HepG2 (cell line): ENCODE measurements at regions not wholly inside any gene's neighbourhood (a gene's known extent, or its start where the extent isn't known, plus 50 kb on each side); places are given as distances from the start of the nearest gene placed in this dataset.
"Not testable (repeated sequence)": the region's sequence is repeated elsewhere in the genome, so short reads cannot be mapped to it uniquely, and the experiment has no call there.

Experiments used
- ATAC-seq: fragments of 200-7000 bp; cut with Tn5 transposase; 3 replicates; pipeline ENCODE4 v1.9.1; 2020; ENCODE audit warnings: mild to moderate bottlenecking, moderate library complexity
- BruUV-seq: library from RNA; stranded (reverse); fragments of 400-500 nt; replicated peaks from 2 replicates; lab custom pipeline; 2021; lab: Mats Ljungman, UMichigan
- CTCF ChIA-PET: fragments of 300-600 bp; formaldehyde crosslinking; extraction: SDS; loops from one replicate; lab custom pipeline; 2021; ENCODE audit warnings: low total read pairs, inconsistent platforms, low intra/inter-chr PET ratio; lab: Yijun Ruan, JAX
- POLR2A ChIA-PET: fragments of 350-600 bp; sonication (Branson Sonifier 250); formaldehyde crosslinking; loops from one replicate; lab custom pipeline; 2020; ENCODE audit warnings: antibody characterized with exemption, inconsistent platforms; lab: Yijun Ruan, JAX
- DNase-seq: peaks from one replicate; pipeline ENCODE4 v3.0.0-alpha.2; 2015; ENCODE audit warnings: low spot score
- FAIRE-seq: peaks from 3 replicates; lab custom pipeline; 2011; peaks lifted over from hg19 to GRCh38; lab: Jason Lieb, UNC
- H2AFZ ChIP-seq: one replicate; pipeline ENCODE4 v1.6.1; 2011; ENCODE audit warnings: low read length, inconsistent platforms
- H3K27ac ChIP-seq: fragments of 300-600 bp; 3 replicates; pipeline ENCODE4 v1.8.0; 2011; ENCODE audit warnings: mixed run types, mild to moderate bottlenecking, mixed read lengths, low read length, inconsistent platforms; ENCODE audit not compliant: insufficient read depth; ENCODE audit errors: extremely low read length
- H3K27me3 ChIP-seq, 2 experiments: fragments of 200-600 bp in 1 of 2; 2 replicates in 1 of 2; 3 replicates in 1 of 2; pipeline versions ENCODE4 v1.6.0 to v1.8.0; 2011; ENCODE audit warnings: low read length in 2 of 2, mild to moderate bottlenecking in 2 of 2, moderate library complexity in 2 of 2, inconsistent platforms in 1 of 2; ENCODE audit not compliant: insufficient read depth in 2 of 2, control insufficient read depth in 1 of 2
- H3K36me3 ChIP-seq, 2 experiments: fragments of 200-600 bp in 1 of 2; replicated peaks in 1 of 2; 2 replicates in 1 of 2; 3 replicates in 1 of 2; pipeline versions ENCODE4 v1.5.1 to v1.8.0; 2011; ENCODE audit warnings: low read length in 2 of 2, inconsistent platforms in 1 of 2; ENCODE audit not compliant: insufficient read depth in 2 of 2, control insufficient read depth in 1 of 2
- H3K4me1 ChIP-seq: 2 replicates; pipeline ENCODE4 v1.5.1; 2012; ENCODE audit warnings: low read length, inconsistent platforms; ENCODE audit not compliant: insufficient read depth
- H3K4me2 ChIP-seq: 2 replicates; pipeline ENCODE4 v1.6.0; 2011; ENCODE audit warnings: low read depth, low read length, inconsistent platforms
- H3K4me3 ChIP-seq, 3 experiments: fragments of 200-600 bp in 1 of 3; sonication (generic), shearing (Covaris generic) in 1 of 3; replicated peaks in 1 of 3; 2 replicates each; pipeline ENCODE4 v1.5.1; 2011 to 2016; ENCODE audit warnings: low read length in 3 of 3, inconsistent platforms in 2 of 3, low read depth in 2 of 3, mild to moderate bottlenecking in 2 of 3, control low read depth in 1 of 3, mixed read lengths in 1 of 3; ENCODE audit not compliant: insufficient read depth in 1 of 3
- H3K79me2 ChIP-seq: one replicate; pipeline ENCODE4 v1.6.1; 2011; ENCODE audit warnings: low read length, inconsistent platforms; ENCODE audit not compliant: insufficient read depth
- H3K9ac ChIP-seq: 2 replicates; pipeline ENCODE4 v1.6.0; 2011; ENCODE audit warnings: mild to moderate bottlenecking, low read depth, low read length, inconsistent platforms; ENCODE audit not compliant: insufficient read depth
- H3K9me3 ChIP-seq: 2 replicates; pipeline ENCODE4 v1.5.1; 2012; ENCODE audit warnings: mild to moderate bottlenecking, low read length
- H4K20me1 ChIP-seq: 2 replicates; pipeline ENCODE4 v1.6.0; 2011; ENCODE audit warnings: inconsistent platforms, mild to moderate bottlenecking, low read length, moderate library complexity; ENCODE audit not compliant: insufficient read depth
- ATF7 ChIP-seq, 2 experiments: fragments of 450-650 bp in 1 of 2; sonication (generic) in 1 of 2; formaldehyde crosslinking in 1 of 2; IDR thresholded peaks; 2 replicates each; pipeline versions ENCODE4 v1.4.0 to v1.6.1; 2016 to 2020; ENCODE audit warnings: antibody characterized with exemption in 1 of 2, mild to moderate bottlenecking in 1 of 2, missing genetic modification reagents in 1 of 2
- CREB1 ChIP-seq, 2 experiments: fragments of 450-650 bp in 1 of 2; IDR thresholded peaks; 2 replicates each; pipeline ENCODE4 v1.6.1; 2016 to 2017; ENCODE audit warnings: control low read depth in 1 of 2, mild to moderate bottlenecking in 1 of 2, missing compliant biosample characterization in 1 of 2, missing genetic modification characterization in 1 of 2
- DNMT3B ChIP-seq: conservative IDR thresholded peaks from 2 replicates; pipeline ENCODE4 v1.6.1; 2016; ENCODE audit warnings: missing biosample characterization, control low read depth
- GTF3A ChIP-seq: sonication (generic); formaldehyde crosslinking; conservative IDR thresholded peaks from 2 replicates; pipeline ENCODE4 v1.4.0; 2020; ENCODE audit warnings: mild to moderate bottlenecking, missing genetic modification reagents
- MAX ChIP-seq: IDR thresholded peaks from 2 replicates; pipeline ENCODE4 v1.6.1; 2012; ENCODE audit warnings: inconsistent platforms
- SAFB2 ChIP-seq: sonication (generic); formaldehyde crosslinking; IDR thresholded peaks from 2 replicates; pipeline ENCODE4 v1.5.1; 2020; ENCODE audit warnings: missing genetic modification reagents, low read depth, mild to moderate bottlenecking, borderline replicate concordance
- SAP130 ChIP-seq: IDR thresholded peaks from 2 replicates; pipeline ENCODE4 v1.6.1; 2016; ENCODE audit warnings: low read depth
- ZEB1 ChIP-seq: IDR thresholded peaks from 2 replicates; pipeline ENCODE4 v1.6.1; 2012; ENCODE audit warnings: mild to moderate bottlenecking, low read depth, inconsistent platforms; ENCODE audit not compliant: insufficient replicate concordance
- ZNF276 ChIP-seq: sonication (generic); formaldehyde crosslinking; IDR thresholded peaks from 2 replicates; pipeline ENCODE4 v1.4.0; 2020; ENCODE audit warnings: mild to moderate bottlenecking, low read depth, missing genetic modification reagents
- ZNF766 ChIP-seq: sonication (generic); formaldehyde crosslinking; IDR thresholded peaks from 2 replicates; pipeline ENCODE4 v1.5.0; 2020; ENCODE audit warnings: missing genetic modification reagents, borderline replicate concordance
- ZNF883 ChIP-seq: sonication (generic); formaldehyde crosslinking; IDR thresholded peaks from 2 replicates; pipeline ENCODE4 v1.5.1; 2020; ENCODE audit warnings: mild to moderate bottlenecking, missing genetic modification reagents; ENCODE audit errors: not compliant biosample characterization
- ZSCAN12 ChIP-seq: sonication (generic); formaldehyde crosslinking; IDR thresholded peaks from 2 replicates; pipeline ENCODE4 v1.9.0; 2021; ENCODE audit warnings: mild to moderate bottlenecking, missing genetic modification reagents
- ZSCAN5A ChIP-seq: sonication (generic); formaldehyde crosslinking; IDR thresholded peaks from 2 replicates; pipeline ENCODE4 v1.8.0; 2022; ENCODE audit warnings: mild to moderate bottlenecking, missing genetic modification reagents, borderline replicate concordance
- WGBS: methylation state at CpG from one replicate; pipeline ENCODE4 v1.1.6; 2017; ENCODE audit warnings: low lambda C conversion rate; 5-methylcytosine and 5-hydroxymethylcytosine counted together
- in situ Hi-C: cut with HindIII; loops from 2 replicates; pipeline ENCODE4 v1.10.0; 2017; ENCODE audit warnings: low pct_unique_long_range_greater_than_20kb; ENCODE audit not compliant: extremely low pct_ligation_motif_present
- intact Hi-C: fragments of 100-400 bp; cut with micrococcal nuclease; formaldehyde crosslinking; loops from one replicate; pipeline ENCODE4 v1.10.0; 2022; ENCODE audit not compliant: unreplicated experiment

GRCh38 chrX:39692796-39693195 is 405.0 kb downstream of the BCOR start (continued):
- TF ChIP-seq DNMT3B = no peak
- no peak for TF ChIP-seq ZNF766
- no peak for TF ChIP-seq SAFB2
- TF ChIP-seq, all 625 proteins: peak for 0

GRCh38 chrX:39693298-39693697 is 404.5 kb downstream of the BCOR start:
- no peak for DNase-seq
- Histone ChIP-seq H2AFZ (no peak overlapping the region), H3K4me1 (no peaks in the 10 kb centered on the region), H3K36me3 (no peaks in the 10 kb centered on the region), H3K4me3 (no peak overlapping the region), H3K27ac (no peak overlapping the region), H3K4me2 (no peak overlapping the region), H3K9ac (no peak overlapping the region), H3K9me3 (no peaks in the 10 kb centered on the region), H3K79me2 (no peaks in the 10 kb centered on the region), H4K20me1 (no peaks in the 10 kb centered on the region), H3K27me3 (peaks cover 0 to 2% of the 10 kb centered on the region in 2 experiments; a peak in 1 of 5 replicates)
- in situ Hi-C loops = no loop called here
- ChIA-PET CTCF (no interaction called here), POLR2A (no interaction called here)
- WGBS = 6% methylated on average over 2 of the region's 7 CpGs
- no peak for ATAC-seq
- no peak for FAIRE-seq
- intact Hi-C loops = no loop called here
- TF ChIP-seq ZSCAN5A (CRISPR knock-in tag) (no peak), SAP130 (CRISPR knock-in tag) (no peak), ATF7 (IDR thresholded peaks at IDR 0.05) (peak; percentile 89), ATF7 (CRISPR knock-in tag; IDR thresholded peaks at IDR 0.05) (no peak), ZNF883 (CRISPR knock-in tag) (no peak), ZEB1 (no peak), MAX (no peak), CREB1 (IDR thresholded peaks at IDR 0.05) (peak; percentile 91), CREB1 (CRISPR knock-in tag; IDR thresholded peaks at IDR 0.05) (no peak), ZSCAN12 (CRISPR knock-in tag) (no peak), GTF3A (CRISPR knock-in tag) (no peak), ZNF276 (no peak)
- no TSS peak for BruUV-seq

- H3K4me3 ChIP-seq, H3K4me2 ChIP-seq, DNase-seq, intact Hi-C loops, H3K36me3 ChIP-seq, H3K9ac ChIP-seq, H2AFZ ChIP-seq, H3K79me2 ChIP-seq, FAIRE-seq, H3K27me3 ChIP-seq, H3K27ac ChIP-seq, in situ Hi-C loops, H4K20me1 ChIP-seq, ATAC-seq, BruUV-seq, H3K9me3 ChIP-seq, CTCF ChIA-PET, H3K4me1 ChIP-seq, POLR2A ChIA-PET: not testable (repeated sequence)
- no CpG with 5 or more reads among the region's 5 CpGs for WGBS
Measured at GRCh38 chrX:39702636-39703035, 395.1 kb downstream of the BCOR start.
